HG03139 (cell line): ENCODE measurements at regions not wholly inside any gene's neighbourhood (a gene's known extent, or its start where the extent isn't known, plus 50 kb on each side); places are given as distances from the start of the nearest gene placed in this dataset.

Source experiments
- ATAC-seq: cut with Tn5 transposase; IDR thresholded peaks from one replicate; pipeline ENCODE4 v1.9.1; 2021; ENCODE audit not compliant: unreplicated experiment

- no peak for ATAC-seq
Observed at GRCh38 chr5:123929055-123929474, 417.1 kb downstream of the CSNK1G3 start.

DNA sequence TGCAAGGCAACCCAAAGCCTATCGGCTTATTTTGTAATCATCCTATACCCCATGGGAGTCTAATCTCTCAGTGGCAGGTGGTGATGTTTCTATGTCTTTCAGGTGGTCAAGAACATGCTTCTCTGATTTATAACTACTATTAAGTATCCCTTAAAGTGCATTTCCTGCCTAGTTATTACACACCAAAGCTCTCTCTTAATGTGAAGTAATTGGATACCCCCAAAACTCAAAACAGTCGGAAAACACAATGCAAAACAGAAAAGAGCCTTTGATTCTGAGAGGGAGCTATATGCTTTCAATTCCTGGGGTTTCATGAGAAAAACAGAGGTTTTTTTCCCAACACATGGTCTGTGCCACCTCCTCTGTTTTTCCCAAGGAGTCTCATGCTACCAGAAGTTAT, 416.4 kb downstream of the CSNK1G3 start:
- ATAC-seq: no peak

- ATAC-seq: no peak
Observed at GRCh38 chr5:123921193-123921592, 409.2 kb downstream of the CSNK1G3 start.

GRCh38 chr5:123916345-123917121, 404.6 kb downstream of the CSNK1G3 start:
- no peak for ATAC-seq

DNA sequence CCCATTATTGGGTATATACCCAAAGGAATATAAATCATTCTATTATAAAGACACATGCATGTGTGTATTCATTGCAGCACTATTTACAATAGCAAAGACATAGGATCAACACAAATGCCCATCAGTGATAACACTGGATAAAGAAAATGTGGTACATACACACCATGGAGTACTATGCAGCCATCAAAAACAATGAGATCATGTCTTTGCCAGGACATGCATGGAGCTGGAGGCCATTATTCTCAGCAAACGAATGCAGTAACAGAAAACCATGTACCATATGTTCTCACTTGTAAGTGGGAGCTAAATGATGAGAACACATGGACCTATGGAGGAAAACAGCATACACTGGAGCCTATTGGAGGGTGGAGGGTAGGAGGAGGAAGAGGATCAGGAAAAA, 402.4 kb downstream of the CSNK1G3 start:
- ATAC-seq: no peak

DNA sequence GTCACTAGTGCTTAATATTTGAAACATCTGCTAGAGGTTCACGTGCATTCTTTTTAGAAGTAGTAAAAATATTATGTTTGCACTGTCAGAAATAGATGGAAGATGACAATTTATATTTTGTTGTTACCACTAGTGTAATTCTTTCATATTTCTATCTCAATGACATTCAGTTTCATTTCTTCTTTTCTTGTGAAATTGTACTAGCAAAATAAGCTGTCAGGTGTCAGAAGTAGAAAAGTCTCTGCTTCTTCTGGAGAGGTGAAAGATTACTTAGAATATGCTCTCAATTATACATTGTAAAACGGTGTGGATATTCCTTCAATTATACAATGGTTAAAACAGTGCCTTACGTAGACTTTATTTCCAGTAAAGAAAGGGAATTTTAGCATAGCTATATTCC, 395.4 kb downstream of the CSNK1G3 start:
- no peak for ATAC-seq

- no peak for ATAC-seq
Observed at GRCh38 chr5:123906698-123907295, 394.8 kb downstream of the CSNK1G3 start.

DNA sequence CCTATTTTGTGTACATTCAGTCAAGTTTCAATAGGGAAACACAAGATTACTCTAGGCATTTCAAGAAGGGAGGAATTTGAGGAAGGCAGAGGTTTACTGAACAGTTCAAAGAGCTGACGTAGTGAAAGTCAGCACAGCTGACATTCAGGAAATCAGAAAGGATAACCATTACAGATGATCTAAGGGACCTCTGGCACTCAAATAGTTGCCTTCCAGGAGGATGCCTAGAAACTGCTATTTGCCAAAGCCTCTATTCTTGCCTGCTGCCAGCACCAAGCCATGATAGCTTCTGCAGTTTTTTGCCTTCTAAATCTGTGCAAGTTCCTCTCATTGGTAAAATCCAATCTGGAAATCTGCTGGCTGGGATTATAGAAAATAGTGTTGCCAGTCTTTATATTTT, 373.1 kb downstream of the CSNK1G3 start:
- ATAC-seq: no peak

- no peak for ATAC-seq
Observed at GRCh38 chr5:123882965-123883345, 371.0 kb downstream of the CSNK1G3 start.

- no peak for ATAC-seq
Observed at GRCh38 chr5:123882319-123882964, 370.5 kb downstream of the CSNK1G3 start.

- no peak for ATAC-seq
Observed at GRCh38 chr5:123881759-123882244, 369.8 kb downstream of the CSNK1G3 start.

DNA sequence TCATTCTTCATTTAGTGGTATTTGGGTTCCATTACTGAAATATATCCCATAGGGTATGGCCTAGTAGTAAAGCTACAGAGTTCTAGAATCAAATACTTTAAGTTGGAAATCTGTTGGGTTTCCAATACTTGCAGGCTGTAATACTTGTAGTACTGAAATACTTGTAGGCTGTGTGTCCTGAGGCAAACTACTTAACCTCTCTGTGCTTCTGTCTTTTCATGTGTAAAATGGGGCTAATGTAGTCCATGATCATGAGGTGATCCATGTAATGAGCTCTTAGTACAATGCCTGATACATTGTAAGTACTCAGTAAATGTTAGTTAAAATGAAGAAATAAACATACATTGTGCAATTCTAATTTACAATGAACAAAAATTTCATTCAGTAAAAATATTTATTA, 368.9 kb downstream of the CSNK1G3 start:
- no peak for ATAC-seq

GRCh38 chr5:123879071-123879470, 367.1 kb downstream of the CSNK1G3 start:
- ATAC-seq: no peak

GRCh38 chr5:123876276-123876790, 364.4 kb downstream of the CSNK1G3 start:
- ATAC-seq: no peak

DNA sequence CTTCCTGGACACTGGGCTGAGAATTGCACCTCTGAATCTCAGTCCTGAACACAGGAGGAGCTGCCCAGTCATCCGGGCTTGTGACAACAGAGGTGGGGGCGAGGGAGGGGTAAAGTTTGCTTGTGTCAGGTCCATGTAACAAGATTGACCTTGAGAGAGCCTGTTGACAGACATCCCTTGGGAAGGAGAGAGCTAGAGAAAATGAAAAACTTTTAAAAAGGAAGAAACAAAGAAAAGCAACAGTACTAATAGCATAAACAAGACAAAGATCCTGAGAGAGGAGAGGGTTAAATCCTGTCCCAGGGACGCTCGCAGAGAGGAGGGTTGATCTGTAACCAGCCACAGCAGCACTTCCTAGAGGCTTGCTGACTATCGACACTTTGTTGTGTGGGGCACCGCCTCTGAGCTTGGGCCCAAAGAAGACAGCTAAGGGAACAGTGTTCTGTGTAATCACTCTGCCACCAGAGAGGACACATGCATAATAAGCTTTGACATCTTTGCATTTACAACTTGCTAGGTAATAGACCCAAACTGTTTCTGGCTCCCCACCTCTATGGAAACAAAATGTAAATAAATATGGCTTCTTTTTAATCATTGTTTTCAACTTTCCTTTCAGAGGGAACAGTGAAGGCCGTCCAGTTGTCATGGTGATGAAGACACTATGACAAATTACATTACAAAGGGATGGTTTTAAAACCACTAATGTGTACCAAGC, 363.7 kb downstream of the CSNK1G3 start:
- no peak for ATAC-seq

- ATAC-seq: no peak
Observed at GRCh38 chr5:123874600-123875201, 362.7 kb downstream of the CSNK1G3 start.

DNA sequence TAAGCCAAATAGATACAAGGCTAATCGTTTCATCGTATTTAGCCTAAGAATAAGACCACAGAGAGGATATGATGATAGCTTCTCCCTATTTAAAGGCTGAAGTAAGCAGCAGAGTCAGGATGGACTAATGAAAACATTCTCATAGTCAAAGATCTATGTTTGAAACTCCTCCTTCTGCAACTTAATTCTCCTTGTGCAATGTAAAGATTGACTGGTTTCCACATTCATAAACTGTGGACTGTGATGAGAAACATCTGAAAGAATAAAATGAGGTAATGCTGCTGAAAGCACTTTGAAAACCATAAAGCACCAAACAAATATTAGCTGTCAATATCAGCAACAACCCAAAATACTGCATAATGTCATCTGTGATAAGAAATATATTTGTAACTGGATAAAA, 361.9 kb downstream of the CSNK1G3 start:
- ATAC-seq: no peak

DNA sequence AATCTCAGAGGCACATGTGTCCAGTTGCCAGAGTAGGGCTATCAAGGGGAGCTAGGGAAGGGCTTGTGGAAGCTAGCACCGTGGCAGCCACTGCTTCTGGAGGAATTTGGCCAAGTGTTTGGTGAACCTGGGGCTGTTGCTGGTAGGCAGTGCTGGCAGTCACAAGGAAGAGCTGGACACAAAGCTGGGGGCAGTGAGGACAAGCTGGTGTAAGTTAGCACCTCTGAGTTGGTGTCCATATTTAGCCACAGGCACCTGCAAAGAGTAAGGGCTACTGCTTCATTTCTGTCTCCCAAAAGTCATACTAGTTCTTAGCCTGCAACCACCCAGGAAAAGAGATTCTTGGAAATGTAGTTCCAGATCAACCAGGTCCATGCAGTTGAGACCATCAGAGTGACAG, 359.4 kb downstream of the CSNK1G3 start:
- no peak for ATAC-seq

DNA sequence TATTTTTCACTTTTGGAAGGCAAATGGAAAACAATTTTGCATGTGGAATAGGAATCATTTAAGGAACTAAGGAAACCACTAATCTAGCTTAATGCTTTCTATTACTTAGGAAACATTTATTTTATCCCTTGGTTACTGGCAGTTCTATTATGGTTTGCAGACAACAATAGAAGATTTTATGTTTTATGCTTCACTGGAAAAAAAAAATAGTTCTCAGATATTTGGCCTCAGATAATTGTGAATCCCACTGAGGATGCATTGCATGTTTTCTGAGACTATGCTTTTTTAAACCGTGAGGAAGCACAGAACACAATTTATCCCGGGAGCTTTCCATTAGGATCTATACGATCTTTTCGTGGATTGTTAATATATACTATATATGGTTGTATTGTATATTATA, 356.9 kb downstream of the CSNK1G3 start:
- ATAC-seq: no peak

DNA sequence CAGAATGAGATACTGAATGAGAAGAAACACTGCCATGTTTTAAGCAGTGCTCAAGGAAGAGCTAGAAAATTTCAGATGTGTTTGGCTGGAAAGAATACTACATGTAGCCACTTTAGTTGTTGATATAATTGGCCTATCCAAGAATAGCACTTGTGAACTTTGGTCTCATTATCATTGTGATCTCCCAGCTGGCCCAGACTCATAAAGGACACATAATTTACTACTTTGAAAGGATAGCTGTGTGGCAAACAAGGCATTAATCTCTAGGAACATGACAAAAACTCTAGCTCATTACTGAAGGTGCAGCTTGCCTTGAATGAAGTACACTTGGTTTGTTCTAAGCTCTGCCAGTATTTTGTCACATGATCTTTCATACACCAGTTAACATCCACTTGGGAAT, 356.3 kb downstream of the CSNK1G3 start:
- no peak for ATAC-seq

- no peak for ATAC-seq
Observed at GRCh38 chr5:123865641-123866040, 353.7 kb downstream of the CSNK1G3 start.
